Right cardiac atrium (tissue), 5 donors: ENCODE measurements at regions not wholly inside any gene's neighbourhood (a gene's known extent, or its start where the extent isn't known, plus 50 kb on each side); places are given as distances from the start of the nearest gene placed in this dataset.

Source experiments
- ATAC-seq, 2 donors: fragments of 200-7000 bp; cut with Tn5 transposase; one replicate each; pipeline versions ENCODE4 v1.8.0 to v1.9.1; 2020; ENCODE audit warnings: moderate library complexity in 2 of 2, mild to moderate bottlenecking in 1 of 2
- DNase-seq, 3 donors: peaks; one replicate each; pipeline ENCODE4 v3.0.0-alpha.2; 2020
- H3K27ac ChIP-seq: one replicate; pipeline ENCODE4 v1.5.1; 2013; ENCODE audit warnings: mild to moderate bottlenecking, low read length, control low read depth, moderate library complexity
- H3K27me3 ChIP-seq: one replicate; pipeline ENCODE4 v1.6.1; 2013; ENCODE audit not compliant: control insufficient read depth, insufficient read depth
- H3K4me1 ChIP-seq: one replicate; pipeline ENCODE4 v1.6.1; 2013; ENCODE audit warnings: low read length; ENCODE audit not compliant: control insufficient read depth, insufficient read depth
- H3K4me3 ChIP-seq: one replicate; pipeline ENCODE4 v1.5.1; 2013; ENCODE audit warnings: low read length, control low read depth
- H3K9me3 ChIP-seq: one replicate; pipeline ENCODE4 v1.6.1; 2013; ENCODE audit warnings: low read length; ENCODE audit not compliant: control insufficient read depth
- WGBS: extraction: QIAGEN DNeasy Blood & Tissue Kit; methylation state at CpG from one replicate; pipeline ENCODE4 v1.1.7; 2013; 5-methylcytosine and 5-hydroxymethylcytosine counted together
- intact Hi-C, 4 donors: fragments of 100-400 bp; cut with DNase I; formaldehyde crosslinking; loops; one replicate each; pipeline versions ENCODE4 v1.11.0 to v1.14.0; 2022 to 2023
- donor health status: healthy with polysubstance abuse.
- donor health status: DM: no; HTN: yes; CAD: no.
- donor health status: DM: no; HTN: no; CAD: no.
- donor health status: DM: no; HTN: yes; CAD: no; lungs with severe emphysema.
- donor health status: DM: yes; HTN: yes; CAD: no.

- intact Hi-C loops, result no loop called here
- no peak overlapping the region for H3K4me3 ChIP-seq
- ATAC-seq, result no peak
- no peak for DNase-seq
- no peaks in the 10 kb centered on the region for H3K9me3 ChIP-seq
- no peaks in the 10 kb centered on the region for H3K27me3 ChIP-seq
- no peaks in the 10 kb centered on the region for H3K4me1 ChIP-seq
- no peak overlapping the region for H3K27ac ChIP-seq
- WGBS, result 44% methylated on average over 2 of the region's 2 CpGs
Measured at GRCh38 chr3:180789774-180790173, 110.5 kb upstream of the CCDC39 start.

- intact Hi-C loops, result no loop called here
- no peaks in the 10 kb centered on the region for H3K27me3 ChIP-seq
- DNase-seq (no peak), ATAC-seq (no peak)
- no peak overlapping the region for H3K27ac ChIP-seq
- H3K9me3 ChIP-seq, result no peaks in the 10 kb centered on the region
- no peak overlapping the region for H3K4me3 ChIP-seq
- no peaks in the 10 kb centered on the region for H3K4me1 ChIP-seq
- 53% methylated on average over 4 of the region's 4 CpGs for WGBS
Measured at GRCh38 chr3:180798197-180798596, 114.3 kb upstream of the FXR1 start.

GRCh38 chr3:180802837-180803236 is 109.6 kb upstream of the FXR1 start:
- H3K27ac ChIP-seq, result no peak overlapping the region
- H3K4me1 ChIP-seq, result no peaks in the 10 kb centered on the region
- H3K9me3 ChIP-seq, result no peaks in the 10 kb centered on the region
- no peaks in the 10 kb centered on the region for H3K27me3 ChIP-seq
- DNase-seq, result no peak
- H3K4me3 ChIP-seq, result no peak overlapping the region
- intact Hi-C loops, result loop anchor here in 3 of 4 donors (5.0 kb wide), 2 partner anchors 369 to 374 kb away; no protein-coding TSS in a partner anchor
- no peak for ATAC-seq

- intact Hi-C loops, result loop anchor here in 3 of 4 donors (5.0 kb wide), 2 partner anchors 367 to 372 kb away; no protein-coding TSS in a partner anchor
- Histone ChIP-seq H3K4me1 (no peaks in the 10 kb centered on the region), H3K27me3 (no peaks in the 10 kb centered on the region), H3K9me3 (no peaks in the 10 kb centered on the region), H3K27ac (no peak overlapping the region), H3K4me3 (peak overlapping the region; percentile 10)
- DNase-seq (peak in 2 of 3 donors; percentile 39 to 62), ATAC-seq (peak; percentile 78 to 92)
- 8% methylated on average over 6 of the region's 6 CpGs for WGBS
Measured at GRCh38 chr3:180804916-180805315, 107.6 kb upstream of the FXR1 start.

GRCh38 chr3:180808823-180809575 is 103.5 kb upstream of the FXR1 start:
- 51% methylated on average over 1 of the region's 1 CpG for WGBS
- intact Hi-C loops, result no loop called here

DNA sequence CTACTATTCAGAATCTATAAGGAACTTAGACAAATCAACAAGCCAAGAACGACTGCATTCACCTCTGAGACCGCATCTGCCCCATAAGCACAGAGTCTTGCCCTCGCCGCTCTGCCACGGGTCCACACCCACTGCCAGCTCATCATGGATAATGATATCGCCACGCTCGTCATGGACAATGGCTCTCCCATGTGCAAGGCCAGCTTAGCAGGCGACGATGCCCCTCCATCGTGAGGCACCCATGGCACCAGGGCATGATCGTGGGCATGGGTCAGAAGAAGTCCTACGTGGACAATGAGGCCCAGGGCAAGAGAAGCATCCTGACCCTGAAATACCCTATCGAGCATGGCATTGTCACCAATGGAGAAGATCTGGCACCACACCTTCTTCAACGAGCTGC is 92.1 kb upstream of the FXR1 start:
- intact Hi-C loops, result no loop called here
- Histone ChIP-seq H3K9me3 (no peaks in the 10 kb centered on the region), H3K4me1 (no peaks in the 10 kb centered on the region), H3K27ac (no peak overlapping the region), H3K27me3 (no peaks in the 10 kb centered on the region), H3K4me3 (no peak overlapping the region)
- DNase-seq (peak in 1 of 3 donors; percentile 17), ATAC-seq (no peak)
- WGBS, result 88% methylated on average over 15 of the region's 15 CpGs

More at GRCh38 chr3:180808823-180809575, 103.5 kb upstream of the FXR1 start:
- no peaks in the 10 kb centered on the region for H3K4me1 ChIP-seq
- no peak overlapping the region for H3K4me3 ChIP-seq
- H3K9me3 ChIP-seq, result no peaks in the 10 kb centered on the region
- DNase-seq (no peak), ATAC-seq (no peak)
- H3K27ac ChIP-seq, result no peak overlapping the region
- H3K27me3 ChIP-seq, result no peaks in the 10 kb centered on the region

DNA sequence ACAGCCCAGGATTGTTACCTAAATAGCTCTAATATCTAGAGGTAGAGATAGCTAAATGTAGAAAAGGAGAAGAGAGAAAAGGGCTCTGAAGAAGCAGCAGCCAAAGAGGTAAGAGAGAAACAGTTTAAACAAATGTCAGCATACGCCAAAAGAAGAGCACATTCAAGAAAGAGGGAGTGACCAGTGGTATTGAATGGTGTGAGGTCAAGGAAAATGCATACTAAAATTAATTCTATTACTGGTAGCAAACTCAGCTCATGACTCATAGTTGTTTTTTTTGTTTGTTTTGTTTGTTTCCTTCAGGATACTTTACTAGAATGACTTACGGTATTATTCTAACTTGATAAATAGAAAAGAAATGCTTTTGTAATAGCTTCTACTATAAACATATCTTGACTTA is 86.5 kb upstream of the FXR1 start:
- Histone ChIP-seq H3K4me1 (no peaks in the 10 kb centered on the region), H3K9me3 (no peaks in the 10 kb centered on the region), H3K27ac (no peak overlapping the region), H3K4me3 (no peak overlapping the region), H3K27me3 (no peaks in the 10 kb centered on the region)
- DNase-seq, result no peak
- intact Hi-C loops, result no loop called here
- ATAC-seq, result no peak
- 72% methylated on average over 2 of the region's 2 CpGs for WGBS

DNA sequence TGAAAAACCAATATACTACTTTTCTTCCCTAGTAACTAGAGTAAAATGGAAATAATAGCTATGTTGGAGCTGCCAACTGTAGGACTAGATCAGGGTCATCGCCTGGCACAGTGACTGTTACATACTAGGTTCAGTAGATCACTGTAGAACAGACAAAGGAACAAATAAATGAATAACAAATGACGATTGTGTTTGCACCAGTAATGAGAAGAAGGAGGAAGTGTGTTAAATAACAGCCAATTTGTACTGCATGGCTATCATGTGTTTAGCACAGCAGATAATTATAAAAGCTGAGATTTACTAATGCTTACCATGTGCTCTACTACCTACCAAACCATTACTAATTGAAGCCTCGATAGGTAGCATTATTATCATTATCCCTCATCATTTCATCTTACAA is 85.3 kb upstream of the FXR1 start:
- Histone ChIP-seq H3K27ac (no peak overlapping the region), H3K9me3 (no peaks in the 10 kb centered on the region), H3K27me3 (no peaks in the 10 kb centered on the region), H3K4me1 (no peaks in the 10 kb centered on the region), H3K4me3 (no peak overlapping the region)
- intact Hi-C loops, result no loop called here
- no peak for DNase-seq
- no peak for ATAC-seq
- 72% methylated on average over 3 of the region's 3 CpGs for WGBS

DNA sequence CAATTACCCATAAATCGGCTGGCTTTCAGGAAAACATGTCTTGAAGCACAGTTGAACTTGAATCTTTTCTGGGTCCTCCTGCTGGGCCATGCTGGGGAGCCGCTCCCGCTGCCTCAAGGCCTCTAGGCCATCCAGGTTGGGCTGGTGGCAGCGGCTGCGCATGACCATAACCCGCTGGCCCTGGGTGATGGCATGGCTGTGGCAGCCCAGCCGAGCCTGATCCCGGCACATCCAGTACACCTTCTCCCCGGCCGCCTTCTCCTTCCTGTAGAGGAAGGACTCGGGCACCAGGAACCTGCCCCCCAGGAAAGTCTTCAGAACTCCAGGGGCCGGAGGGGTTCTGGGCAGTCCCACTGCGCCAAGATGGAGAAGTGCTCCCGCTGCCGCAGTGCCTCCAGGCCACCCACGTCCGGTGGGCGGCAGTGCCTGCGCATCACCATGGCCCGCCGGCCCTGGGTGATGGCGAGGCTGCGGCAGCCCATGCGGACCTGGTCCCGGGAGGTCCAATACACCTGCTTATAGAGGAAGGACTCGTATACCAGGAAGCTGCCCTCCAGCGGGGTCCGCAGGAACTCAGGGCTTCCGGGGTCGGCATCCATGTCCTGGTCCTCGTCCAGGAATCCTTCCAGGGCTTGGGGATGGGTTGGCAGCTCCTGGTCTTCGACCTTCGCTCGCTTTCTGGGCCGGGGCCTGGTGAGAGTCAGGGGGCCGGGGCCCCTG is 84.3 kb upstream of the FXR1 start:
- intact Hi-C loops, result no loop called here
- H3K27me3 ChIP-seq, result no peaks in the 10 kb centered on the region
- H3K4me1 ChIP-seq, result no peaks in the 10 kb centered on the region
- no peak overlapping the region for H3K27ac ChIP-seq
- no peaks in the 10 kb centered on the region for H3K9me3 ChIP-seq
- 92% methylated on average over 36 of the region's 36 CpGs for WGBS
- no peak overlapping the region for H3K4me3 ChIP-seq
- DNase-seq, result no peak
- ATAC-seq, result no peak

GRCh38 chr3:180828723-180829408 is 83.6 kb upstream of the FXR1 start:
- H3K27me3 ChIP-seq, result no peaks in the 10 kb centered on the region
- 93% methylated on average over 43 of the region's 43 CpGs for WGBS
- H3K4me3 ChIP-seq, result no peak overlapping the region
- no peaks in the 10 kb centered on the region for H3K9me3 ChIP-seq
- peak in 1 of 2 donors; percentile 40 for ATAC-seq
- no peaks in the 10 kb centered on the region for H3K4me1 ChIP-seq
- intact Hi-C loops, result no loop called here
- DNase-seq, result peak in 2 of 3 donors; percentile 50 to 58
- H3K27ac ChIP-seq, result no peak overlapping the region
